Medulla oblongata (tissue), 1 donor: ENCODE measurements at regions not wholly inside any gene's neighbourhood (a gene's known extent, or its start where the extent isn't known, plus 50 kb on each side); places are given as distances from the start of the nearest gene placed in this dataset.

Source experiments
- DNase-seq: peaks from one replicate; pipeline ENCODE4 v3.0.0-alpha.2; 2015; ENCODE audit errors: extremely low spot score

DNA sequence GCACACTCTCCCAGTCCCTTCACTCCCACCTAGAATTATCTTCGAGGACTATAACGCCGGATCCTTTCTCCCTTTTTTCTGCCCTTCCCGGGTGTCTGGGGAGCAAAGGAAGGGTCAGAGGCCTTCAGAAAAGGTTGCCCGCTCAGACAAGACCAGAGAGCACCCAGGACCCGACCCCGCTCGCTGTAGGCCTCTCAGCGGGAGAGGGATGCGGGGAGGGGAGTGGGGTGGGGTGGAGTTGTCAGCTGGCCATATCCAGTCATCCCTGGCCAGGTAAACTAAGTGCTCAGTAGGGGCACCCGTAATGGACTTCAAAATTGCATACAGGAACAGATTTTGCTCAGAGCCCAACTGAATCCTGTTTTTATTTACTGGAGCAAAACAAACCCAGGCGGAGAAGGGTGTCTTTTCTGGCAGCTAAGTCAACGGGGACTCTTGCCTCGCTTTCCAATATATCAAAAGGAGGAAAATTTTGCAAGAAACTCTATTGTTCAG lies 65.0 kb downstream of the NOL4 start:
- DNase-seq: no peak

DNA sequence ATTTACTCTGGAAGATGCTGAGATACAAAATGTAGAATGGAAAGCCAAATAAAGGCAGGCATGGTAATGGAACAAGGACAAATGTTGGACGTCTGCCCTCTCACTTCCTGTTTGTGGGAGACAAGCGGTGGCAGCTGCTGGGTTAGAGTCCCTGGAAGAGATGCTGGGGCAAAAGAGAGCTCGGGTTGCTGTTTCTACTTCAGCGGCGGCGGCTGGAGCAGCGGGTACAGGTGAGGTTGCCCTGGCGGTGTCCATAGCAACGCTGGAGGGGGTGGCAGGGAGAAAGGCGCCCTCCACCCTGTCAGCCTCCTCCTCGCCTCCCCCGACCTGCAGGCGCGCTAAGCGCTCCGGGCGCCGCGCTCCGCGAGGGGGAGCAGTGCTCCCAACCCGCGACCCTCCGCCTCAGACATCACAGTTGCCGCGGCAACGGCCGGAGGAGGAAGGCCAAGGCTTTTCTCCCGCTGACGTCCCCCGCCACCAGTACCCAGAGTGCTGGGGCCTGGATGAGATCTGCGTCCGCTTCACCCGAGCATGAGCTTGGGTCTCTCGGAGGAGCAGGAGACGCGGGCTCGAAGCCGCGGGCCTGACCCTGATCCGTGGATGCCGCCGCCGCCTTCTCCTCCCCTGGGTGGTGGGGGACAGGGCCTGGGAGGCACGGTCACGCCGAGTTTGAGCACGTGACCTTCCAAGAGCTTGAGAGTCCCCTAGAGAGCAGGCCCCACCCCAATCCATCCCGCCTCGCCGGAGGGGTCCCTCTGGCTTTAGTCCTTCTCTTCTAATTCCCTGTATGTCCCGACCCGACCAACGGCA lies 65.6 kb downstream of the NOL4 start:
- DNase-seq: peak; percentile 74

DNA sequence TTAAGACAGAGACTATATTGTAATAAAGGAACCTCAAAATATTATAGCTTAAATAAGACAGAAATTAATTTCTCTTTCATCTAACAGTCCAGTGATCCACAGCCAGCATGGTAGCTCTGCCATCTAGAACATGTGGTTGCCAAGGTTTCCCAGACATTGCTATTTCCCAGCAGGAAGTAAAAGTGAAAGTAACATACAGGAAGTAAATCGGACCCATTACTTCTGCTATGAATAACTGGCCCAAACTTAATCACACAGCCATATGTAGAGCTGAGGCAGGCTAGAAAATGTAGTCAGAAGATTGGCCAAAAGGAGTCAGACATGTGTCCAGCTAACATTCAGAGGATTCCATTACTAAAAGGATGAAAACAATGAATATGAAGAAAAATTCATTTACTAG lies 71.0 kb downstream of the NOL4 start:
- peak; percentile 21 for DNase-seq

DNA sequence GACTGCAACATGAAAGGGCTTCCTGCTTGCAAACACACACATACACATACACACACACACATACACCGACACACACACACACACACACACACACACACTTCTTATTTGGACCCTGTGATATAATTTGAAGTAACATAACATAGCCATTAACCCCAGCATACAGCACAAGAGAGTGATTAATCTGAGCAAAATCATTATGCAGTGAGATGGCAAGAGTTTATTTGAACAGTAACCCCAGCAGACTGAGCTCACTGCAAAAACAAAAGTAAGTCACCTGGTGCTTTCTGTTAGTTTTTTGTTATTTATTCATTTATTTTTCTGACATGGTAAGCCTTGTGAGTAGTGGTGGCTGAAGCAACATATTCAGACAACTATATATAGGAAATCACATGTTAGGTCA lies 93.7 kb downstream of the NOL4 start:
- no peak for DNase-seq

DNA sequence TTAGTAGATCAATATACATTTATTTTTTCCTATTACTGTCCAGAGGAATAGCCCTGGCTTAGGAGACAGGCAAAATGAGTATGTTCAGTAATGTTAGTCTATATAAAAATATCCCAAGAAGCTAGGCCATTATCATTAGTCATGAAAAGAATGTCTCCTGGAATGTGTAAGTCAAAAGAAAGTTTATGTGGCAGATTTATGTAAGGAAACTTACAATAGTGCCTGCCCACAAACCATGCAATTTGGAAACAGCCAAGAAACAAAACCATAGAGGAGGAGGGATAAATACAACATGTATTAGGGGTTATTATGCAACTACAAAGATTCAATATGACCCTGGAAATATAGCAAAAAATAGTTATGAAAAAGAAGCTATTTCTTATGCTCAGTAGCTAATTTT lies 96.3 kb downstream of the NOL4 start:
- no peak for DNase-seq

DNA sequence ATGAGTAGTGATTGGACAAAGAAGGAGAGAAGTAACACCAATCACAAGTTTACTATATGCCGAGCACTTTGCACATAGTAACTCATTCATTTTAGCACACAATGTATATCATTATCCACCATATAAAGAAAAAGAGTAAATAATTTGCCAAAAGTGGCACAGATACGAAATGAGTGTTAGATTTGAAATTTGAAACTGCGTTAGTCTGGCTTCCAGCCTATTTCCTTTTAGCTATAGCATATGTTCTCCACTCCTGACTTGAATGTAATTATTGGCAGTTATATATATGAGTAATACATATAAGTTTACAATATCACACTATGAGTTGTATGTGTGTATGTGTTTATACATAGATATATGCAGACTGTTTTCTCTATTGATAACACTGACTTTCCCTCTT lies 98.6 kb downstream of the NOL4 start:
- DNase-seq: no peak

DNA sequence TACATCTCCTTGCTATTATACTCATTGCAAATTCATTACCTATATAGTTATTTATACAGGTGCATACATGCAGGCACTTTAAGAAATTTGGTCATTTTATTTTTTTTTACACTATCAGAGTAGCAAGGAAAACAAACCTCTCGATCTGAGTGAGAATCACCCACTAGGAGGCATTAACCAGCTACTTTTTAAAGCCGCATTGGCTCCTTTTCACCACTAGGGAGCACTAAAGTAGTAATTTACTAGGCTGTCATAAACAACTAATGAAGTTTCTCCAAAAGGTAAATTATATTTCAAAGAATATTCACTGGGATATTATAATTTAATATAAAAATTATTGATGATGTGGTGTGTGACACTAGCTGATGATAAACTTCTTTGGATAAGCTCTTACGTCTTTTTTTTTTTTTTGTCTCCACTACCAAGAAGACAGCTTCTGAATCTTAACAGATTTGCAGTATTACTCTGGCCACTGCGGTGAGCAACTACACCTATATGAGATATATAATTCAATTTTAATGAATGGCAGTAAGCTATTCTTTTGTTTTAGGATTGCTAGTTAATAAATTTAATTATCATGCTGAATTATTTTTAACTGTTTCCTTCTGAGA lies 101.9 kb downstream of the NOL4 start:
- DNase-seq: peak; percentile 83

DNA sequence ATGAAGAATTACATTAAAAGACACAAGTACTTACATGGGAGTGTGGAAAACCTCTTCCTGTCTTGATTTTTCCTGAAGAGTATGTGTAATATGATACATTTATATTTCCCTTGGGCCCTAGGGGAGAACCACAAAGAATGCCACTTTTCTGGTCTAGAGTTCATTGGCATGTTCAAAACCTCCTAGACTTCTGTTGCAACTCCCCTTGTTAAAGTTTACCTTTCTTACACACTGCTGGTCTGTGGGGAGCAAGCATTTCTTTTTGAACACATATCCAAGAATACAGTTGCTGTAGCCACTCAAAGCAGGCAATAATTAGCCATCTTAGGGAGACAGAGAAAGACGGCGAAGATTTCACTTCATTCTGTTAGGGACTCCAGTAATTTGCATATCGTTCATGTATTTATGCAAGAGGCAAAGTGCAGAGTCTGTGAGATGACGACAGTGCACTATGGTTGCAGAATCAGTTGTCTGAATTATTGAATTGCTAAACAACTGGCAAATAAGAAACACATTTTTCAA lies 103.5 kb downstream of the NOL4 start:
- DNase-seq: no peak

DNA sequence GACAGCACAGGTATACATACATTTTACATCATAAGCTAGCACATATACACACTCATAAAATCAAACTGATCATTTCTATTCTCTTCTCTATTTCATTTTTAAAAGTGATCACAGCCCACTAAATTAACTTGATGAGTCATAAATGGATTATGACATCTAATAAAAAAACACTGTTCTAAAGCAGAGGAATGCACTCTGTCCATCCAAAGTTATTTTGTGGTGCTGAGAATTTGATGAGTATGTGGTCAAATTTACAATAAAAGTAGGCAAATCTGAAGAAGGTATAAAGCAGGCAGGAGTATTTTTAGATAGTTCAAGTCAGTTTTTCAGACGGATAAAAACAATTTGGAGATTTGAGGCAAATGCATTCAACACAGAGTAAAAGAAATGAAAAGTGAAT lies 104.4 kb downstream of the NOL4 start:
- DNase-seq: no peak

DNA sequence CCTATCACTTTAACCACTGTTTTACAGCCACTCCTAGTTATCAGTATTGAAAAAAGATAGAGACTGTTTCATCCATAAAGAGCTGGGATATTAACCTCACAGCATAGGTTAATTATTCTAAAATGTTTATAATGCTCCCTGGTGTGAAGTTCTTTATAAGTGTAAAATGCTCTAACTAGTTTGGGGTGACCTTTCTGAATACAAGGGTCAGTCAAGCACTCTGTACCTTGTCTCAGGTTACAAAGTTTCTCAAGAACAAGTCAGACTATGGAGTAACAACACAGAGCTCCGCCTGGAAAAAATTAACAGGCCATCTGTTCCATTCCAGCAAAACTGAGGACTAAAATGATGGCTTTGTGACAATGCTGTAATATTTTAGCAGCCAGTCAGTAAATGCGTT lies 107.4 kb downstream of the NOL4 start:
- no peak for DNase-seq

DNA sequence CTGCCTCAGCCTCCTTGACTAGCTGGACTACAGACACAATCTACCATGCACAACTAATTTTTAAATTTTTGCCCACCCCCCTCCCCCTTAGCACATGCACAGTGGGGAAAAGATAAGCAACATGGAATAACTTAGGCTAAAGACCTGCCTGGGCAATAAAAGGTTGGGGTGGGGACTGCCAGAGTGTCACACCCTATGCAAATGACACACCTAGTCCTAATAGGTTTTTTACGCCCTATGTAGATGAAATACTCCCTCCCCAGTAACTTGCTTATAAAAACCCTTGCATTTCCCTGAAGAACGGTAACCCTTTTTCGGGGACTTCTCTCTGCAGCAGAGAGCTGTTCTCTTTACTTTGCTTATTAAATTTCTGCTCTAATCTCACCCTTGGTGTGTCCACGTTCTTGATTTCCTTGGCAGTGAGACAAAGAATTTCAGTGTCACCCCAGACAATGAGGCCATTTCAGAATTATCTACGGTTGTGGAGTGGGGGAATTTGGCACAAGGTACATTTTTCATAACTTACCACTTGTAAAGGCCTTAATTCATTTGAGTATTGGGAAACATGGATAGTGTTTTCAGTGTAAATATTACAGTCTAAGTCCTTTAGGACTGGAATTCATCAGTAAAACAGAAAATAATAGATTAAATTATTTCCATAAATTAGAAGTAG lies 109.2 kb downstream of the NOL4 start:
- no peak for DNase-seq

DNA sequence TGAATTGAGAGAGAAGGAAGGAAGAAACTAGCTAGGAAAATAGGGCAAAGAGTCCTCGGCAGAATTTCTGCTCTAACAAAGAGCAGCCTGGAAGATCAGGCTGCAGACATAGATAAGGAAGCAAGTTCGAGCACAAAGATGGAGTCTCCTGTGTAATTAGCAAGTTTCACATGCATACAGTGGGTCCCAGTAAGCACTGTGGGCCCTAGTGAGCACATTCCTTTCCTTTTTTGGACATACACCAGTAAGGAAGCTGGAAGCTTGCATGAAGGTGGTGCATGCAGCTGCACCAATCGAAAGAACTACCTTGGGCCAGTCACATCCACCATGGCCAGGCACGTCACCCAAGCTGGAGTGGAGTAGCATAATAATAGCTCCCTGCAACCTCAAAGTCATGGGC lies 109.7 kb downstream of the NOL4 start:
- DNase-seq: no peak

DNA sequence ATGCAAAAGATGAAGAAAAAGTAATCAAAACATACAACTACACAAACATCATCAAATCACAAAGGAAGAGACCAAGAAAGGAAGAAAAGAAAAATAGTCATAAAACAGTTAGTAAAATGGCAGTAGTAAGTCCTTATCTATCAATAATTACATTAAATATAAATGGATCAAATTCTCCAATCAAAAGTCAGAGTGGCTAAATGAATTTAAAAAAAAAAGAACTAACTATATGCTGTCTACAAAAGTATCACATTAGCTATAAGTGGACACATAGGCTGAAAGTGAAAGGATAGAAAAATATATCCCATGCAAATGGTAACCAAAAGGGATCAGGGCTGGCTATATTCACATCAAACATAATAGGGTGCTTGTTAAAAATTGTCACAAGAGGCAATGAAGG lies 116.5 kb downstream of the NOL4 start:
- DNase-seq: no peak

DNA sequence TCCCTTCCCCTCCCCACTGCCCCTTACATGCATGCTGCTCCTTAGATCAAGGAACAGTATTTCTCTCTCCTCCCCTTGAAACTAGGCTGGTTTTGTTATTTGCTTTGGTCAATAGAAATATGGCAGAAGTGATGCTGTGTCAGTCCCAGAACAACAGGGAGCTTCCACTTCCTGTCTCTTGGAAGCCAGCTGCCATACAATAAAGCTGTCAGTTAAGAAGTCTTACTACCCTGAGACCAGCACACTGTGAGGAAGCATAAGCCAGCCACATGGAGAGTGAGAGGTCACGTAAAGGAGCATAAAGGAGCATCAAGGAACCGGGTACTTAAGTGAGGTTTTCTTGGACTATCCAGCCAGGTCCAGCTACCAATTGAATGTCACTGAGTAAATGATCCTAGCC lies 126.6 kb downstream of the NOL4 start:
- no peak for DNase-seq

DNA sequence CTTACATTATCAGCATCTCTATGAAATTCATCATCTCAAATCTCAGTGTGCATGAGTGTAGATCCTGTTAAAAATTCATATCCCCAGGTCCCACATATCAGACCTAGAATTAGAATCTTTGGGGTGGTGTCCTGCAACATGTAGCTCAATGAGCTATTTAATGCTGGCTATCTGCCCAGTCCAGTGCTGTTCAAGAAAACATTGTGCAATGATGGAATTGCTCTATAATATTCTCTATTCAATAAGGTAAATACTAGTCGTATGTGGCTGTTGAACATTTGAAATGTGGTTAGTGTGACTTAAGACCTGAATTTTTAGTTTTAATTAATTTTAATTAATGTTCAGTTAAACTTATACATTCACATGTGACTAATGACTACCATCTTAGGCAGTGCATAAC lies 127.4 kb downstream of the NOL4 start:
- DNase-seq: no peak

DNA sequence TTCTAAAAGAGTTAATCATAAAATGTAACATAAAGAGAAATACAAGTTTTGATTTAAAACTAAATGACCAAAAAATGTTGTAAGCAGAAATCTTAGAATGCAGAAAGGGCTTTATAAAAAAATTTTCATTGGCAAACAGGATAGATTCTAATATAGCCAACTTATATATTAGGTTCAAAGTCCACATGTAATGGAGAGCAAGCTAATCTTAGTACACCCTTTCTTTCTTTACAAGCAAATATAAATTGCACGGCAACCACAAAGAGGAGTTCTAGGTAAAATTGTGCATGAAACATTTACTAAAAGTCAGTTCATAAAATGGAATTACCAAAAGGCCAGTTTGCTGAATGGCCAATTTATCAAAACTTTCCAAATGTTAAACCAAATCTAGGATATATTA lies 130.6 kb downstream of the NOL4 start:
- no peak for DNase-seq

DNA sequence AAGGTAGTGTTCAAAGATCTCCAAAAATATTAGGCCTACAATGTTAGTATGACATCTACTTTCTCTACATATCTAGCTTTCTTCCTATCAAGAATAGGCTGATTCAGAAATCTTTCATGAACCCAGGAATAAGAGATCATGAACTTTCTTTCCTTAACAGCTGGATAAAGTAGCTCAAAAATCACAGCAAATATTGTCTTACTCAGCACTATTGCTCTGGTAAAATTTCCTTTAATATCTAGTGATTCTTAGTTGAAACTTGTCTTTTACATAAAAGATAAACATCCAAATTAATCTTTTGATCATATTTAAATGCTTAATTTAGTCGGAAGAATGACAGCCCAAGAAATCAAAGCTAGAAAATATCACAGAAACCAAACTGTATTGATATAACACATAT lies 131.9 kb downstream of the NOL4 start:
- no peak for DNase-seq

DNA sequence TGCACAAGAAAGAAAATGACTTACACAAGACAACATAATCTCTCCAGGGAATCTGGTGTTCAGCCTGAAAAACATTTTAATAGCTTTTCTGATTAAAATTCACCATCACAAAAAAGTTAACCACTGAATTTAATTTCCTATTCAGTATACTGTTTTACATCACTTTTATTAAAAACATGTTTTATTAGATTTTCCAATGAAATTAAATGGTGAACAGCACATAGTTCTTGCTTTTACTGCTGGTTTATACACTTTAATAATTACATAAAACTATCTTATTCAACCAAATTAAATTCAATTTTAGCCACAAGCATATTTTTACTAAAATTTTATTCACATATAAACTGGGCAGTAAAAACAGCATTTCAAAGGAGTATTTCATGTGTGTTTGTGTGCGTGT lies 138.3 kb downstream of the NOL4 start:
- DNase-seq: no peak

DNA sequence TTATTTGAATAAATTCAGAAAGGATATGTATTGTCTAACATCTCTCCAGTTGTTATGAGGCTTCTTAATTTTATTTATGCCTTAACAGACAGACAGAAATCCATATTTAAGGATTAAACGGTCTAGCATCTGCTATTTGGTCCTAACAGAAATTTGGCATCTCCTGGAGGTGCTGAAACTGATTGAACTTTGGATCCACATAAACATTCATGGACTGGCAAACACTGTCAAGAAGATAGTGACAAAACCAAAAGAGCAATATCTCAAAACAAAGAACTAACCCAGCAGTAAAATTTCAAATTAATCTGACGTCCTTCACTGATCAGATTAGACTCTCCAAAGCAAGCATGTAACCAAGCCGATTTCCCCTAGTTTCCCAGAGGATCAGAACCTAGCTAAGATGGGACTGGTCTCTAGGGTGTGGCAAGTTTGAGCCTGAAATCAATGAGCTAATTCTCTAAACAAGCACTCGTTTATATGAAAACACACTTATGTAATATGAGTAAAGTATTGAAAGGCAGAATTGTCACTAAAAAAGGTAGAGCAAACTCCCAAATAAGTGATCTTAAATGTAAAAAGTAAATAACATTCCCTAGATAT lies 139.5 kb downstream of the NOL4 start:
- DNase-seq: no peak

DNA sequence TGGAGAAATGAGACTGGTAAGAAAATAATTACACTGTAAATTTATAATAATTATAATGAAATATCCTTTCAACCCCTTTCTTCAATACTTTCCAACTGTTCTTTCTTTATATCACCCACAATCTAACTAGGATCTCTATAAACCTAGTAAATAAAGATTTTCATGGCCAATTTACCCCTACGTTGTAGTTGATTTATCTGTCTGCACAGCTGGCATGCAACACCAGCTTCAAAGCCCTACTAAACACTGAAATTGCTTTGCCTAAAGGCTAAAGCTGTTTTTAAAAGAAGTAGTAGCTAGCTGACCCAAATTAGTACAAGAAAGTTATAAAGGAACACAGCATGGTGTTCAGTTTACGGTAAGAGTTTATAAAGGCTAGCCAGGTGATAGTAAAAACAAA lies 140.1 kb downstream of the NOL4 start:
- no peak for DNase-seq

DNA sequence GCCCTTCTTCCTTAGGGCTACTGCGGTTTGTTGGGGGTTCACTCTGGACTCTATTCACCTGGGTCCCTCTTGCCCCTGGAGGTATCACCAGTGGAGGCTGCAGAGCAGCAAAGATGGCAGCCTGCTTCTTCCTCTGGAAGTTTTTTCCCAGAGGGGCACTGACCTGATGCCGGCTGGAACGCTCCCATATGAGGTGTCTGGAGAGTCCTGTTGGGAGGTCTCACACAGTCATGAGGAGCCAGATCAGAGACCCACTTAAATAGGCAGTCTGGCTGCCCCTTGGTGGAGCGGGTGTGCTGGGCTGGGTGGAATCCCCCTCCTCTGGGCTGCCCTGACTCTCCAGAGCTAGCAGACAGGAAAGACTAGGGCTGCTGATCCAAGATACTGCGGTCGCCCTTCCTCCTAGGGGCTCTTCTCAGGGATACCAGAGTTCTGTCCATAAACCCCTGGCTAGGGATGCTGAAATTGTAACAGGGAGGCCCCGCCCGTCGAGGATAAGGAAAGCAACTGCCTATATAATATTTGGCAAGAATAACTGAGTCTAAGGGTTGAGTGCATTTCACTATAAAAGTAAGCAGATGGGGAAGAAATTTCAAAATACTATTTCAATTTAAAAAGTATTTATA lies 140.7 kb downstream of the NOL4 start:
- no peak for DNase-seq

DNA sequence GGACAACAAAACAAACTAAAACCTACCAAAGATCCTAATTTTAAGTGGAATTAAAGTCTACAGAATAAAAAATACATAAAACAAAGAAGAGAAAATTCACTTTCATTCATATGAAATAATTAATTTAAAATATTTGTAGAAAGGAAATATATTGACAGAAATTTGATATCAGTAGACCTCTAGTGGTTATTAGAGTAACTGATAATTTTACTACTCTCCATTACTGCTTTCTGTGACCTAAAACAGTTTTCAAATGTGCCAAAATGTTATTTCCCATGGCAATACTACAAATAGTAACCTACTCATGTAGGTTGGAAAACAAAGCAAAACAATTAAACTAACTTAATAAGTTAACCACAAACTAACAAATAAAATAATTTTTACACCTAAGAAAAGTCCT lies 147.1 kb downstream of the NOL4 start:
- no peak for DNase-seq
